ENCODE measurements at regions not wholly inside any gene's neighbourhood (a gene's known extent, or its start where the extent isn't known, plus 50 kb on each side); places are given as distances from the start of the nearest gene placed in this dataset.

DNA sequence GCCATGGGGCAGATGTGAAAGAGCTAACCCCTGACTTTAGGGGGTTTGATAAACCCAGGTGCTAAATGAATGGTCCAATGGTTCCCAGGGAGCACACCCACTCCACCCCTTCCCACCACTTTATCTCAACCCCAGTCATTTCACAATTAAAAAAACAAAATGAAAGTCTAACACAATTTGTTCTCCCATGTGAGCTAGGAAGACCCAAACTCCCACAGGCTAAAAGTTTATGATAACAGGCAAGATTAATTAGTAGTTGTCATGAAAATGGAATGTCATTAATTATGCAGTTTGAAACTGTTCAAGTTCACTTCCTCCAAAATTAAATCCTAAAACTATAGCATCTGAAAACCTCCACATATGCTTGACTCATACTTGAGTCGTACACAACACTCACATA lies 63.3 kb upstream of the TPM1 start:
- Mint-ChIP-seq H3K27ac (ENCODE audit: unreplicated experiment) (no peak overlapping the region), H3K9me3 (ENCODE audit: unreplicated experiment) (no peaks in the 10 kb centered on the region), H3K36me3 (ENCODE audit: unreplicated experiment) (no peaks in the 10 kb centered on the region), H3K27me3 (ENCODE audit: unreplicated experiment) (no peaks in the 10 kb centered on the region), H3K4me3 (ENCODE audit: unreplicated experiment) (no peak overlapping the region), H3K4me1 (ENCODE audit: low read depth, unreplicated experiment) (peaks cover 5% of the 10 kb centered on the region)
- DNase-seq, result no peak
- TF ChIP-seq, protein P1, sequence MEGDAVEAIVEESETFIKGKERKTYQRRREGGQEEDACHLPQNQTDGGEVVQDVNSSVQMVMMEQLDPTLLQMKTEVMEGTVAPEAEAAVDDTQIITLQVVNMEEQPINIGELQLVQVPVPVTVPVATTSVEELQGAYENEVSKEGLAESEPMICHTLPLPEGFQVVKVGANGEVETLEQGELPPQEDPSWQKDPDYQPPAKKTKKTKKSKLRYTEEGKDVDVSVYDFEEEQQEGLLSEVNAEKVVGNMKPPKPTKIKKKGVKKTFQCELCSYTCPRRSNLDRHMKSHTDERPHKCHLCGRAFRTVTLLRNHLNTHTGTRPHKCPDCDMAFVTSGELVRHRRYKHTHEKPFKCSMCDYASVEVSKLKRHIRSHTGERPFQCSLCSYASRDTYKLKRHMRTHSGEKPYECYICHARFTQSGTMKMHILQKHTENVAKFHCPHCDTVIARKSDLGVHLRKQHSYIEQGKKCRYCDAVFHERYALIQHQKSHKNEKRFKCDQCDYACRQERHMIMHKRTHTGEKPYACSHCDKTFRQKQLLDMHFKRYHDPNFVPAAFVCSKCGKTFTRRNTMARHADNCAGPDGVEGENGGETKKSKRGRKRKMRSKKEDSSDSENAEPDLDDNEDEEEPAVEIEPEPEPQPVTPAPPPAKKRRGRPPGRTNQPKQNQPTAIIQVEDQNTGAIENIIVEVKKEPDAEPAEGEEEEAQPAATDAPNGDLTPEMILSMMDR (IDR thresholded peaks at IDR 0.05; ENCODE audit: partially characterized antibody, unreplicated experiment), result no peak

DNA sequence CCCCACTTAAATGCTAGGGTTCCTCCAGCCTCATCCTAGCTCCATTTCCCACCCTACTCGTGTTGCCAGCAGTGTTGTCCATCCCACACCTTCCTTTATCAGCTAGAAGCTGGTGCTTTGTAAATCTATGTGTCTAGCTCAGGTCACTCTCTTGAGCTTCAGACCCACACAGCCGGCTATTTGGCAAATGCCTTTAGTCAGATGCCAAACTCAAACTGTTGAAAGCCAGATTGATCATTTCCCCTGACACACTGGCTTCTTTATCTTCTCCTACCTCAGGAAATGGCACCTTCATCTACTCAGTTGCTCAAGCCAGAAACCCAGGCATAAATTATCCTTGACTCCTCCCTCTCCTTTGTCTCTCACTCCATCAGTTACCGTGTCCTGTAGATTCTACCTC lies 61.5 kb upstream of the TPM1 start:
- TF ChIP-seq, protein P1 (IDR thresholded peaks at IDR 0.05; ENCODE audit: partially characterized antibody, unreplicated experiment), result no peak
- H3K27ac Mint-ChIP-seq (ENCODE audit: unreplicated experiment), result no peak overlapping the region
- H3K4me1 Mint-ChIP-seq (ENCODE audit: low read depth, unreplicated experiment), result peaks cover 4% of the 10 kb centered on the region
- H3K4me3 Mint-ChIP-seq (ENCODE audit: unreplicated experiment), result no peak overlapping the region
- H3K9me3 Mint-ChIP-seq (ENCODE audit: unreplicated experiment), result no peaks in the 10 kb centered on the region
- H3K36me3 Mint-ChIP-seq (ENCODE audit: unreplicated experiment), result no peaks in the 10 kb centered on the region
- no peaks in the 10 kb centered on the region for H3K27me3 Mint-ChIP-seq (ENCODE audit: unreplicated experiment)
- DNase-seq, result no peak

GRCh38 chr15:62983956-62984355 lies 58.6 kb upstream of the TPM1 start:
- no peaks in the 10 kb centered on the region for H3K36me3 Mint-ChIP-seq (ENCODE audit: unreplicated experiment)
- no peak for DNase-seq
- H3K9me3 Mint-ChIP-seq (ENCODE audit: unreplicated experiment), result peaks cover 2% of the 10 kb centered on the region
- H3K4me1 Mint-ChIP-seq (ENCODE audit: low read depth, unreplicated experiment), result no peaks in the 10 kb centered on the region
- no peak overlapping the region for H3K4me3 Mint-ChIP-seq (ENCODE audit: unreplicated experiment)
- H3K27ac Mint-ChIP-seq (ENCODE audit: unreplicated experiment), result no peak overlapping the region
- H3K27me3 Mint-ChIP-seq (ENCODE audit: unreplicated experiment), result no peaks in the 10 kb centered on the region
- TF ChIP-seq, protein P1 (IDR thresholded peaks at IDR 0.05; ENCODE audit: partially characterized antibody, unreplicated experiment), result no peak

- Mint-ChIP-seq H3K4me1 (ENCODE audit: low read depth, unreplicated experiment) (no peaks in the 10 kb centered on the region), H3K36me3 (ENCODE audit: unreplicated experiment) (no peaks in the 10 kb centered on the region), H3K27ac (ENCODE audit: unreplicated experiment) (no peak overlapping the region), H3K9me3 (ENCODE audit: unreplicated experiment) (peaks cover 2% of the 10 kb centered on the region), H3K4me3 (ENCODE audit: unreplicated experiment) (no peak overlapping the region), H3K27me3 (ENCODE audit: unreplicated experiment) (no peaks in the 10 kb centered on the region)
- TF ChIP-seq, protein P1 (IDR thresholded peaks at IDR 0.05; ENCODE audit: partially characterized antibody, unreplicated experiment), result no peak
- no peak for DNase-seq
Measured at GRCh38 chr15:62985768-62986167, 56.8 kb upstream of the TPM1 start.

- peaks cover 2% of the 10 kb centered on the region for H3K9me3 Mint-ChIP-seq (ENCODE audit: unreplicated experiment)
- no peak overlapping the region for H3K27ac Mint-ChIP-seq (ENCODE audit: unreplicated experiment)
- H3K4me3 Mint-ChIP-seq (ENCODE audit: unreplicated experiment), result no peak overlapping the region
Measured at GRCh38 chr15:62986948-62987347, 55.6 kb upstream of the TPM1 start.

More at GRCh38 chr15:62986948-62987347, 55.6 kb upstream of the TPM1 start:
- no peaks in the 10 kb centered on the region for H3K4me1 Mint-ChIP-seq (ENCODE audit: low read depth, unreplicated experiment)
- no peaks in the 10 kb centered on the region for H3K27me3 Mint-ChIP-seq (ENCODE audit: unreplicated experiment)
- TF ChIP-seq, protein P1 (IDR thresholded peaks at IDR 0.05; ENCODE audit: partially characterized antibody, unreplicated experiment), result no peak
- no peak for DNase-seq
- no peaks in the 10 kb centered on the region for H3K36me3 Mint-ChIP-seq (ENCODE audit: unreplicated experiment)

All from glutamatergic neuron (in vitro differentiated cells).